ENCODE measurements at regions not wholly inside any gene's neighbourhood (a gene's known extent, or its start where the extent isn't known, plus 50 kb on each side); places are given as distances from the start of the nearest gene placed in this dataset.

DNA sequence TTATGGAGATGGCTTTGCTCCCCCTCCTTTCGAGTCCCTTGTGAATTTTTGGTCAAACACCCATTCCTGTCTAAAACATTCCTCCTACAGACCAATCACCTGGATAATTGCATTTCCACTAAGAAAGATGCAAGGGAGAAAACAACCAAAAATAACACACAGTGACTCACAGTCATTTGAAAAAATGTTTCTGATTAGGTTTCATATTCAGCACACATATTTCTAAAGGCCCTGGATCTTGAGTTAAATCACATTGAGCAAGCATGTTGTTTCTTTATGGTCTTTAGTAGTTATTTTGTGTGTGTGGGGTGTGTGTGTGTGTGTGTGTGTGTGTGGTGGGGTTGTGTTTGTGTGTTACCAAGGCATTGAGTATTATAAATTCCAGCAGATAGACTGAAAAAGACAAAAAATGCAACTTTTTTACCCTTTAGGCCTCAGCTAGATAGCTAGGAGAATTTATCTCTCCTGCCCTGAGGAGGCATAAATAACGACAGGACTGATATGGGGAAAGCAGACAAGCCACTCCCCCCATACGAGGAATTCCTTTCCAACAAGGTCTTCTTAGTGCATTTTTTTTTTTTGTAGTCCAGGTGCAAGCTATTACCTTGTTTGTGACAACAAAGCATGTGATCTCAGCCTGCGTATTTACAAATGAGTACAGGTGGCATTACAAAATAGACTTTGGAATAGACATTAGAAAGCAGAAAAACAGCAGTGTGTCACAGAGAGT is 265.4 kb upstream of the ADGRL3 start:
- TF ChIP-seq, protein P1, sequence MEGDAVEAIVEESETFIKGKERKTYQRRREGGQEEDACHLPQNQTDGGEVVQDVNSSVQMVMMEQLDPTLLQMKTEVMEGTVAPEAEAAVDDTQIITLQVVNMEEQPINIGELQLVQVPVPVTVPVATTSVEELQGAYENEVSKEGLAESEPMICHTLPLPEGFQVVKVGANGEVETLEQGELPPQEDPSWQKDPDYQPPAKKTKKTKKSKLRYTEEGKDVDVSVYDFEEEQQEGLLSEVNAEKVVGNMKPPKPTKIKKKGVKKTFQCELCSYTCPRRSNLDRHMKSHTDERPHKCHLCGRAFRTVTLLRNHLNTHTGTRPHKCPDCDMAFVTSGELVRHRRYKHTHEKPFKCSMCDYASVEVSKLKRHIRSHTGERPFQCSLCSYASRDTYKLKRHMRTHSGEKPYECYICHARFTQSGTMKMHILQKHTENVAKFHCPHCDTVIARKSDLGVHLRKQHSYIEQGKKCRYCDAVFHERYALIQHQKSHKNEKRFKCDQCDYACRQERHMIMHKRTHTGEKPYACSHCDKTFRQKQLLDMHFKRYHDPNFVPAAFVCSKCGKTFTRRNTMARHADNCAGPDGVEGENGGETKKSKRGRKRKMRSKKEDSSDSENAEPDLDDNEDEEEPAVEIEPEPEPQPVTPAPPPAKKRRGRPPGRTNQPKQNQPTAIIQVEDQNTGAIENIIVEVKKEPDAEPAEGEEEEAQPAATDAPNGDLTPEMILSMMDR (conservative IDR thresholded peaks at IDR 0.05; ENCODE audit: low read depth, low read length) = no peak
- DNase-seq (ENCODE audit: low read depth) = no peak
- no peak overlapping the region for H3K4me3 ChIP-seq (ENCODE audit: low read length)

GRCh38 chr4:60938181-60938580 is 261.9 kb upstream of the ADGRL3 start:
- DNase-seq (ENCODE audit: low read depth) = no peak
- no peak overlapping the region for H3K4me3 ChIP-seq (ENCODE audit: low read length)
- TF ChIP-seq, protein P1 (conservative IDR thresholded peaks at IDR 0.05; ENCODE audit: low read depth, low read length) = no peak

- DNase-seq (ENCODE audit: low read depth) = no peak
- H3K4me3 ChIP-seq (ENCODE audit: low read length) = no peak overlapping the region
- TF ChIP-seq, protein P1 (conservative IDR thresholded peaks at IDR 0.05; ENCODE audit: low read depth, low read length) = no peak
Observed at GRCh38 chr4:60938621-60939020, 261.5 kb upstream of the ADGRL3 start.

DNA sequence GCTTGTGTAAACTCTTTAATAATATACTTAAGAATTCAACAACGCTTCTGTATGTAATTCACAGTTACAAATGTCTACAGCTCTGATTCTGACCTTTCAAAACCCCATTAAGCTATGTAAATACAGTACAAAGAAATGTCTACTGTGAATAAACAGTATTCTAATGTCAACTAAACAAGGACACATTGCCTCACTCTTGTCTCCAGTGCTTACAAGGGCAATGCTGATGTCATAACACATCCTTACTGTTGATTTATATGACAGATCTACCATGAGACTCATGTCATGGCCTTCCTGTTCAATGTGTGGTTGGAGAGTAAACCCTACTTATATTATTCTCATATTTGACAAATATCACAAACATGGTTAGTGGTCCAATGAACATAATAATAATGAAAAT is 256.1 kb upstream of the ADGRL3 start:
- DNase-seq (ENCODE audit: low read depth) = no peak
- TF ChIP-seq, protein P1 (conservative IDR thresholded peaks at IDR 0.05; ENCODE audit: low read depth, low read length) = no peak

DNA sequence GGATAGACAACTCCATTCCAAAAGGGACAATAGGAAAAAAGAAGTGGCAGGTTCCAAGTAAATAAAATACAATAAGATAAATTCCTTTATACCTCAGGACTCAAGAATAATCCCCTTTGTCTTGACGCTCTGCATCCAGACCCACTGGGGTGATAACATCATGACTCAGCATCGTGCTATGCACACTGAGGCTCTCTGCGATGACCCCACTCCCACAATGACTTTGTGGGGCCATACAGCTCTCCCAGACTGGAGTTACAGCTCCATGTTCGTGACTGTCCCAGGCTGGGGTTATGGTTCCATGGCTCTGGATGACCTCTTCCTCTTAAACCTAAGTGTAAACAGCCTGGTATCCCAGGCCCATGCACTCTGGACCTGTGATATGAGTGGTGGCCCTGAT is 254.5 kb upstream of the ADGRL3 start:
- DNase-seq (ENCODE audit: low read depth) = no peak
- TF ChIP-seq, protein P1 (conservative IDR thresholded peaks at IDR 0.05; ENCODE audit: low read depth, low read length) = no peak
- no peak overlapping the region for H3K4me3 ChIP-seq (ENCODE audit: low read length)

More for the DNA sequence above, 256.1 kb upstream of the ADGRL3 start:
- no peak overlapping the region for H3K4me3 ChIP-seq (ENCODE audit: low read length)

DNA sequence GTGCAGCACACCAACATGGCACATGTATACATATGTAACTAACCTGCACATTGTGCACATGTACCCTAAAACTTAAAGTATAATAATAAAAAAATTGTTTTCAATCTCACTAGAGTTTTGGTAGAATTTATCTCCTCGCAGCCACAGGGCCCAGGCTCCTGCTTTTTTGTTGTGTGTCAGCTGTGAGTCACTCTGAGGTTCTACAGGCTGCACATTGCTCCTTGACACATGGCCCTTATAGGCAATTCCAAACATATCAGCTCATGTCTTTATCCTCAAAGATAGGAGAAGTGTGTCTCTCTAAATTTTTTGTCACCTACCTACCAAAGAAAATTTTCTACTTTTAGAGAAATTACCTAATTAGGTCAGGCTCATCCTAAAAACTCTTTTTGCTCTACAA is 252.1 kb upstream of the ADGRL3 start:
- DNase-seq (ENCODE audit: low read depth) = no peak
- TF ChIP-seq, protein P1 (conservative IDR thresholded peaks at IDR 0.05; ENCODE audit: low read depth, low read length) = no peak
- no peak overlapping the region for H3K4me3 ChIP-seq (ENCODE audit: low read length)

- H3K4me3 ChIP-seq (ENCODE audit: low read length) = no peak overlapping the region
- TF ChIP-seq, protein P1 (conservative IDR thresholded peaks at IDR 0.05; ENCODE audit: low read depth, low read length) = no peak
- DNase-seq (ENCODE audit: low read depth) = no peak
Observed at GRCh38 chr4:60952921-60953320, 247.2 kb upstream of the ADGRL3 start.

All from retinal pigment epithelial cell (primary cell).